ENCODE measurements at regions not wholly inside any gene's neighbourhood (a gene's known extent, or its start where the extent isn't known, plus 50 kb on each side); places are given as distances from the start of the nearest gene placed in this dataset.

GRCh38 chr10:113302062-113302461, 250.8 kb upstream of the HABP2 start:
- no peak overlapping the region for H3K4me3 ChIP-seq (ENCODE audit: low read depth in 1 of 2, low read length in 2 of 2)
- H3K9ac ChIP-seq (ENCODE audit: low read depth, low read length): no peak overlapping the region
- H3K36me3 ChIP-seq (ENCODE audit: insufficient read depth, low read length): no peaks in the 10 kb centered on the region
- no peak overlapping the region for H3K4me2 ChIP-seq (ENCODE audit: insufficient read depth, low read length)
- no peaks in the 10 kb centered on the region for H4K20me1 ChIP-seq (ENCODE audit: insufficient read depth, low read length)
- H3K4me1 ChIP-seq (ENCODE audit: insufficient read depth, low read length): no peaks in the 10 kb centered on the region
- no peaks in the 10 kb centered on the region for H3K79me2 ChIP-seq (ENCODE audit: insufficient read depth, low read length)
- H2AFZ ChIP-seq (ENCODE audit: low read depth, low read length): no peak overlapping the region
- no peak overlapping the region for H3K27ac ChIP-seq (ENCODE audit: low read length)
- H3K9me3 ChIP-seq (ENCODE audit: insufficient read depth, low read length, severe bottlenecking): no peaks in the 10 kb centered on the region
- DNase-seq (no peak), ATAC-seq (ENCODE audit: insufficient read depth, low read depth) (no peak)
- no peaks in the 10 kb centered on the region for H3K27me3 ChIP-seq (ENCODE audit: insufficient read depth, low read length, poor library complexity)
- TF ChIP-seq CTCF (IDR thresholded peaks at IDR 0.05; ENCODE audit: borderline replicate concordance, extremely low read depth, low read length, poor library complexity, severe bottlenecking) (no peak), EZH2 (IDR thresholded peaks at IDR 0.05; ENCODE audit: borderline replicate concordance, low read depth, low read length, severe bottlenecking) (no peak)

- H3K4me3 ChIP-seq (ENCODE audit: low read depth in 1 of 2, low read length in 2 of 2): no peak overlapping the region
- no peaks in the 10 kb centered on the region for H3K27me3 ChIP-seq (ENCODE audit: insufficient read depth, low read length, poor library complexity)
- no peak overlapping the region for H2AFZ ChIP-seq (ENCODE audit: low read depth, low read length)
- H3K4me1 ChIP-seq (ENCODE audit: insufficient read depth, low read length): no peaks in the 10 kb centered on the region
- H3K9me3 ChIP-seq (ENCODE audit: insufficient read depth, low read length, severe bottlenecking): no peaks in the 10 kb centered on the region
- no peak overlapping the region for H3K4me2 ChIP-seq (ENCODE audit: insufficient read depth, low read length)
- no peak overlapping the region for H3K9ac ChIP-seq (ENCODE audit: low read depth, low read length)
- no peak overlapping the region for H3K27ac ChIP-seq (ENCODE audit: low read length)
- H3K36me3 ChIP-seq (ENCODE audit: insufficient read depth, low read length): no peaks in the 10 kb centered on the region
- ATAC-seq (ENCODE audit: insufficient read depth, low read depth) (no peak), DNase-seq (no peak)
- TF ChIP-seq CTCF (IDR thresholded peaks at IDR 0.05; ENCODE audit: borderline replicate concordance, extremely low read depth, low read length, poor library complexity, severe bottlenecking): no peak
- no peak for TF ChIP-seq EZH2 (IDR thresholded peaks at IDR 0.05; ENCODE audit: borderline replicate concordance, low read depth, low read length, severe bottlenecking)
- no peaks in the 10 kb centered on the region for H3K79me2 ChIP-seq (ENCODE audit: insufficient read depth, low read length)
- no peaks in the 10 kb centered on the region for H4K20me1 ChIP-seq (ENCODE audit: insufficient read depth, low read length)
Observed at GRCh38 chr10:113303544-113304146, 249.2 kb upstream of the HABP2 start.

- DNase-seq: no peak
- TF ChIP-seq EZH2 (IDR thresholded peaks at IDR 0.05; ENCODE audit: borderline replicate concordance, low read depth, low read length, severe bottlenecking): no peak
- no peak for TF ChIP-seq CTCF (IDR thresholded peaks at IDR 0.05; ENCODE audit: borderline replicate concordance, extremely low read depth, low read length, poor library complexity, severe bottlenecking)
- no peak for ATAC-seq (ENCODE audit: insufficient read depth, low read depth)
Observed at GRCh38 chr10:113304726-113305125, 248.1 kb upstream of the HABP2 start.

More at GRCh38 chr10:113304726-113305125, 248.1 kb upstream of the HABP2 start:
- Histone ChIP-seq H3K9ac (ENCODE audit: low read depth, low read length) (no peak overlapping the region), H3K4me1 (ENCODE audit: insufficient read depth, low read length) (no peaks in the 10 kb centered on the region), H3K36me3 (ENCODE audit: insufficient read depth, low read length) (no peaks in the 10 kb centered on the region), H3K79me2 (ENCODE audit: insufficient read depth, low read length) (no peaks in the 10 kb centered on the region), H3K9me3 (ENCODE audit: insufficient read depth, low read length, severe bottlenecking) (no peaks in the 10 kb centered on the region), H4K20me1 (ENCODE audit: insufficient read depth, low read length) (no peaks in the 10 kb centered on the region), H3K4me3 (ENCODE audit: low read depth in 1 of 2, low read length in 2 of 2) (no peak overlapping the region), H3K27ac (ENCODE audit: low read length) (no peak overlapping the region), H3K4me2 (ENCODE audit: insufficient read depth, low read length) (no peak overlapping the region), H2AFZ (ENCODE audit: low read depth, low read length) (no peak overlapping the region), H3K27me3 (ENCODE audit: insufficient read depth, low read length, poor library complexity) (no peaks in the 10 kb centered on the region)
